ENCODE measurements at regions not wholly inside any gene's neighbourhood (a gene's known extent, or its start where the extent isn't known, plus 50 kb on each side); places are given as distances from the start of the nearest gene placed in this dataset.
A peak's percentile ranks its signal among the peaks of the same experiment; 100 is the strongest.

GRCh38 chr14:98952593-98953350, 319.2 kb downstream of the BCL11B start:
- Histone ChIP-seq H3K9me3 (replicated peaks in 1 of 11) (no peaks in the 10 kb centered on the region), H3K36me3 (no peaks in the 10 kb centered on the region), H3K4me2 (peak overlapping the region in 3 of 11 experiments; percentile 40 to 54 (median 42); a peak in 5 of 22 replicates), H3K27me3 (no peaks in the 10 kb centered on the region), H3K4me3 (no peak overlapping the region), H3K27ac (no peak overlapping the region), H3K4me1 (peaks cover 3 to 47% (median 13%) of the 10 kb centered on the region in 10 experiments), H4K20me1 (no peaks in the 10 kb centered on the region), H3K9ac (no peak overlapping the region)
- no peak for TF ChIP-seq Cebpa-rat (IDR thresholded peaks at IDR 0.05)

- TF ChIP-seq Cebpa-rat (IDR thresholded peaks at IDR 0.05): peak in 5 of 11 experiments; percentile 30 to 65 (median 60); a peak in 6 of 22 replicates
- Histone ChIP-seq H3K9me3 (replicated peaks in 1 of 11) (no peaks in the 10 kb centered on the region), H4K20me1 (no peaks in the 10 kb centered on the region), H3K36me3 (no peaks in the 10 kb centered on the region), H3K27me3 (no peaks in the 10 kb centered on the region), H3K9ac (no peak overlapping the region), H3K4me1 (peaks cover 0 to 45% (median 9%) of the 10 kb centered on the region in 10 experiments; a peak in 11 of 20 replicates), H3K4me2 (peak overlapping the region in 4 of 11 experiments; percentile 27 to 54 (median 38); a peak in 7 of 22 replicates), H3K4me3 (no peak overlapping the region), H3K27ac (no peak overlapping the region)
Observed at GRCh38 chr14:98953551-98954348, 318.2 kb downstream of the BCL11B start.

GRCh38 chr14:98954349-98955000, 317.5 kb downstream of the BCL11B start:
- Histone ChIP-seq H3K4me1 (peaks cover 0 to 37% (median 4%) of the 10 kb centered on the region in 10 experiments; a peak in 11 of 20 replicates), H3K27me3 (no peaks in the 10 kb centered on the region), H3K36me3 (no peaks in the 10 kb centered on the region), H3K27ac (no peak overlapping the region), H3K9me3 (replicated peaks in 1 of 11) (no peaks in the 10 kb centered on the region), H3K4me3 (no peak overlapping the region), H3K4me2 (no peak overlapping the region), H4K20me1 (no peaks in the 10 kb centered on the region), H3K9ac (no peak overlapping the region)
- no peak for TF ChIP-seq Cebpa-rat (IDR thresholded peaks at IDR 0.05)

DNA sequence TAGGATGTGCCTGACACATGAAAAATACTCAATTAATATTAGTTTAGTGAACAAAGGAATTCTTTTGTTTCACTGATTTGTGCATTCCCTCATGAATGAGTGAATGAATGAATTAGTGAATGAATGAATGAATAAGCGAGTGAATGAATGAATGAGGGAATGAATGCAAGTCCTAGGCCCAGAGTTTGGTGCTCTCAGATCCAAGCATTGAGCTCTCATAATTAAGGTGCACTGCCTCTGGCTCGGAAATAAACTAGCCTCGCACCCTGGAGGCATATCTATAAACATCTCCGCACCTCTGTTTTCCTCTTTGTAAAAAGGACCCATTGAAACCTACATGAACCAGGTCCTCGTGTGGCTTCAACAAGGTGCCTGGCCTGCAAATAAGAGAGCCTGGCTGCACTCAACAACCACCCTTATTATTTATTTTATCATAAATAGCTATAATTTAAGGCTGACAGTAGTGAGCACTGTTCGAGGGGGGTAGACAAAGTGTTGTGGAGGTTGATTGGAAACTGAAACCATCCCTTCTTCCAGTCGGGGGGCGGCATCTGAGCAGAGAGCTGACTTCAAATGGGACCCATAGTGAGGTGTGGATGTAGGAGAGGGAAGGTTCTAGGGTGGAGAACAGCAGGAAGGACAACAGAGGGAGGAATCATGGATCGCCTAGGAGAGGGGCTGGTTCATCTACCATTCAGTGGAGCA, 316.8 kb downstream of the BCL11B start:
- Histone ChIP-seq H3K9me3 (replicated peaks in 1 of 11) (no peaks in the 10 kb centered on the region), H4K20me1 (no peaks in the 10 kb centered on the region), H3K36me3 (no peaks in the 10 kb centered on the region), H3K27me3 (no peaks in the 10 kb centered on the region), H3K4me2 (no peak overlapping the region), H3K27ac (no peak overlapping the region), H3K4me3 (no peak overlapping the region), H3K4me1 (peaks cover 0 to 32% (median 0%) of the 10 kb centered on the region in 10 experiments; a peak in 8 of 20 replicates), H3K9ac (no peak overlapping the region)
- TF ChIP-seq Cebpa-rat (IDR thresholded peaks at IDR 0.05): no peak

GRCh38 chr14:98955741-98956070, 316.3 kb downstream of the BCL11B start:
- H4K20me1 ChIP-seq: no peaks in the 10 kb centered on the region
- no peak for TF ChIP-seq Cebpa-rat (IDR thresholded peaks at IDR 0.05)
- H3K9me3 ChIP-seq (replicated peaks in 1 of 11): no peaks in the 10 kb centered on the region
- H3K4me3 ChIP-seq: no peak overlapping the region
- no peak overlapping the region for H3K27ac ChIP-seq
- peaks cover 0 to 32% (median 0%) of the 10 kb centered on the region in 10 experiments; a peak in 8 of 20 replicates for H3K4me1 ChIP-seq
- H3K9ac ChIP-seq: no peak overlapping the region
- H3K27me3 ChIP-seq: no peaks in the 10 kb centered on the region
- H3K4me2 ChIP-seq: no peak overlapping the region
- H3K36me3 ChIP-seq: no peaks in the 10 kb centered on the region

- no peak overlapping the region for H3K4me2 ChIP-seq
- no peaks in the 10 kb centered on the region for H3K36me3 ChIP-seq
- H3K27me3 ChIP-seq: no peaks in the 10 kb centered on the region
- H3K4me3 ChIP-seq: no peak overlapping the region
- no peak overlapping the region for H3K27ac ChIP-seq
- no peak for TF ChIP-seq Cebpa-rat (IDR thresholded peaks at IDR 0.05)
- H4K20me1 ChIP-seq: no peaks in the 10 kb centered on the region
- H3K9ac ChIP-seq: no peak overlapping the region
- peaks cover 0 to 32% (median 0%) of the 10 kb centered on the region in 10 experiments; a peak in 8 of 20 replicates for H3K4me1 ChIP-seq
- no peaks in the 10 kb centered on the region for H3K9me3 ChIP-seq (replicated peaks in 1 of 11)
Observed at GRCh38 chr14:98956181-98956580, 315.8 kb downstream of the BCL11B start.

DNA sequence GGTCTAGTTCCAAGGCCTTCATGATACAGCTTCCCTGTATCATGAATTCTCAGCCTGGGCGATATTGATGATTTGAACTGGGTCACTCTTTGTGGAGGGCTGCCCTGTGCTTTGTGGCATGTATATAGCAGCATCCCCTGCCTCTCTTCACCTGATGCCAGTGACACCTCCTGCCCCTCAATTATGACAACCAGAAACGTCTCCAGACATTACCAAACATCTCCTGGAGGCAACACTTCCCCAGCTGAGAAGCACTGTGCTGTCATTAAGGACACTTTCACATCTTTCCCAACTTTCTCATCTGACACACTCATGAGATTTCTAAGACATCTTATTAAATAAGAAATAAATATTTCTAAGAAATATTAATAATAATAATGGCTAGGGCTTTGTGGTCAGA, 315.3 kb downstream of the BCL11B start:
- no peak overlapping the region for H3K9ac ChIP-seq
- TF ChIP-seq Cebpa-rat (IDR thresholded peaks at IDR 0.05): no peak
- H3K4me2 ChIP-seq: peak overlapping the region in 4 of 11 experiments; percentile 1 to 50 (median 38); a peak in 3 of 22 replicates
- peaks cover 0 to 32% (median 0%) of the 10 kb centered on the region in 10 experiments; a peak in 8 of 20 replicates for H3K4me1 ChIP-seq
- H3K27me3 ChIP-seq: no peaks in the 10 kb centered on the region
- H3K36me3 ChIP-seq: no peaks in the 10 kb centered on the region
- H4K20me1 ChIP-seq: no peaks in the 10 kb centered on the region
- peak overlapping the region in 2 of 11 experiments; percentile 2 to 26; a peak in 2 of 22 replicates for H3K27ac ChIP-seq
- H3K4me3 ChIP-seq: no peak overlapping the region
- no peaks in the 10 kb centered on the region for H3K9me3 ChIP-seq (replicated peaks in 1 of 11)

GRCh38 chr14:98957211-98958047, 314.6 kb downstream of the BCL11B start:
- Histone ChIP-seq H3K36me3 (no peaks in the 10 kb centered on the region), H4K20me1 (no peaks in the 10 kb centered on the region), H3K27ac (peak overlapping the region in 3 of 11 experiments; percentile 2 to 60 (median 2); a peak in 3 of 22 replicates), H3K9me3 (replicated peaks in 1 of 11) (no peaks in the 10 kb centered on the region), H3K4me1 (peaks cover 0 to 29% (median 0%) of the 10 kb centered on the region in 10 experiments; a peak in 8 of 20 replicates), H3K27me3 (no peaks in the 10 kb centered on the region), H3K9ac (no peak overlapping the region), H3K4me3 (no peak overlapping the region), H3K4me2 (peak overlapping the region in 4 of 11 experiments; percentile 1 to 50 (median 38); a peak in 8 of 22 replicates)
- TF ChIP-seq Cebpa-rat (IDR thresholded peaks at IDR 0.05): peak in 1 of 11 experiments; percentile 37; a peak in 2 of 22 replicates

Data from BLaER1 treated with 17β-estradiol and CSF1 and Interleukin-3, amounts not matched to agents 10 nM and 100 nM (cell line).